K562 (cell line): ENCODE measurements at regions not wholly inside any gene's neighbourhood (a gene's known extent, or its start where the extent isn't known, plus 50 kb on each side); places are given as distances from the start of the nearest gene placed in this dataset.

Experiments
- JUN ChIP-seq, 2 experiments: sonication (generic) in 1 of 2; formaldehyde crosslinking in 1 of 2; IDR thresholded peaks; 2 replicates each; pipeline versions ENCODE4 v1.6.1 to v1.8.0; 2012 to 2022; ENCODE audit warnings: borderline replicate concordance in 2 of 2, mild to moderate bottlenecking in 2 of 2, improper control_type of control experiment in 1 of 2, low read depth in 1 of 2, low read length in 1 of 2, missing genetic modification reagents in 1 of 2
- MLX ChIP-seq, 2 experiments: fragments of 450-650 bp in 1 of 2; sonication (generic) in 1 of 2; formaldehyde crosslinking; conservative IDR thresholded peaks; 2 replicates each; pipeline versions ENCODE4 v1.4.0 to v1.8.1; 2020 to 2022; ENCODE audit warnings: mild to moderate bottlenecking in 1 of 2, missing genetic modification reagents in 1 of 2
- POLR2H ChIP-seq: IDR thresholded peaks from 2 replicates; pipeline ENCODE4 v1.6.1; 2016; ENCODE audit warnings: missing genetic modification characterization, low read depth, mild to moderate bottlenecking, control low read depth, missing compliant biosample characterization, moderate library complexity
- TARDBP ChIP-seq: fragments of 450-650 bp; IDR thresholded peaks from 2 replicates; pipeline ENCODE4 v1.6.1; 2016
- ZKSCAN3 ChIP-seq: fragments of 250-450 bp; sonication (Bioruptor Pico); IDR thresholded peaks from 2 replicates; pipeline ENCODE4 v1.4.0; 2020
- TF ChIP-seq, protein P1 (sequence below): fragments of 200-600 bp; sonication (generic); IDR thresholded peaks from one replicate; pipeline ENCODE4 v1.6.1; 2012; ENCODE audit warnings: mild to moderate bottlenecking, low read depth, low read length, inconsistent platforms

GRCh38 chr6:145544514-145544913, 190.8 kb downstream of the EPM2A start (continued):
- TF ChIP-seq, protein P1, sequence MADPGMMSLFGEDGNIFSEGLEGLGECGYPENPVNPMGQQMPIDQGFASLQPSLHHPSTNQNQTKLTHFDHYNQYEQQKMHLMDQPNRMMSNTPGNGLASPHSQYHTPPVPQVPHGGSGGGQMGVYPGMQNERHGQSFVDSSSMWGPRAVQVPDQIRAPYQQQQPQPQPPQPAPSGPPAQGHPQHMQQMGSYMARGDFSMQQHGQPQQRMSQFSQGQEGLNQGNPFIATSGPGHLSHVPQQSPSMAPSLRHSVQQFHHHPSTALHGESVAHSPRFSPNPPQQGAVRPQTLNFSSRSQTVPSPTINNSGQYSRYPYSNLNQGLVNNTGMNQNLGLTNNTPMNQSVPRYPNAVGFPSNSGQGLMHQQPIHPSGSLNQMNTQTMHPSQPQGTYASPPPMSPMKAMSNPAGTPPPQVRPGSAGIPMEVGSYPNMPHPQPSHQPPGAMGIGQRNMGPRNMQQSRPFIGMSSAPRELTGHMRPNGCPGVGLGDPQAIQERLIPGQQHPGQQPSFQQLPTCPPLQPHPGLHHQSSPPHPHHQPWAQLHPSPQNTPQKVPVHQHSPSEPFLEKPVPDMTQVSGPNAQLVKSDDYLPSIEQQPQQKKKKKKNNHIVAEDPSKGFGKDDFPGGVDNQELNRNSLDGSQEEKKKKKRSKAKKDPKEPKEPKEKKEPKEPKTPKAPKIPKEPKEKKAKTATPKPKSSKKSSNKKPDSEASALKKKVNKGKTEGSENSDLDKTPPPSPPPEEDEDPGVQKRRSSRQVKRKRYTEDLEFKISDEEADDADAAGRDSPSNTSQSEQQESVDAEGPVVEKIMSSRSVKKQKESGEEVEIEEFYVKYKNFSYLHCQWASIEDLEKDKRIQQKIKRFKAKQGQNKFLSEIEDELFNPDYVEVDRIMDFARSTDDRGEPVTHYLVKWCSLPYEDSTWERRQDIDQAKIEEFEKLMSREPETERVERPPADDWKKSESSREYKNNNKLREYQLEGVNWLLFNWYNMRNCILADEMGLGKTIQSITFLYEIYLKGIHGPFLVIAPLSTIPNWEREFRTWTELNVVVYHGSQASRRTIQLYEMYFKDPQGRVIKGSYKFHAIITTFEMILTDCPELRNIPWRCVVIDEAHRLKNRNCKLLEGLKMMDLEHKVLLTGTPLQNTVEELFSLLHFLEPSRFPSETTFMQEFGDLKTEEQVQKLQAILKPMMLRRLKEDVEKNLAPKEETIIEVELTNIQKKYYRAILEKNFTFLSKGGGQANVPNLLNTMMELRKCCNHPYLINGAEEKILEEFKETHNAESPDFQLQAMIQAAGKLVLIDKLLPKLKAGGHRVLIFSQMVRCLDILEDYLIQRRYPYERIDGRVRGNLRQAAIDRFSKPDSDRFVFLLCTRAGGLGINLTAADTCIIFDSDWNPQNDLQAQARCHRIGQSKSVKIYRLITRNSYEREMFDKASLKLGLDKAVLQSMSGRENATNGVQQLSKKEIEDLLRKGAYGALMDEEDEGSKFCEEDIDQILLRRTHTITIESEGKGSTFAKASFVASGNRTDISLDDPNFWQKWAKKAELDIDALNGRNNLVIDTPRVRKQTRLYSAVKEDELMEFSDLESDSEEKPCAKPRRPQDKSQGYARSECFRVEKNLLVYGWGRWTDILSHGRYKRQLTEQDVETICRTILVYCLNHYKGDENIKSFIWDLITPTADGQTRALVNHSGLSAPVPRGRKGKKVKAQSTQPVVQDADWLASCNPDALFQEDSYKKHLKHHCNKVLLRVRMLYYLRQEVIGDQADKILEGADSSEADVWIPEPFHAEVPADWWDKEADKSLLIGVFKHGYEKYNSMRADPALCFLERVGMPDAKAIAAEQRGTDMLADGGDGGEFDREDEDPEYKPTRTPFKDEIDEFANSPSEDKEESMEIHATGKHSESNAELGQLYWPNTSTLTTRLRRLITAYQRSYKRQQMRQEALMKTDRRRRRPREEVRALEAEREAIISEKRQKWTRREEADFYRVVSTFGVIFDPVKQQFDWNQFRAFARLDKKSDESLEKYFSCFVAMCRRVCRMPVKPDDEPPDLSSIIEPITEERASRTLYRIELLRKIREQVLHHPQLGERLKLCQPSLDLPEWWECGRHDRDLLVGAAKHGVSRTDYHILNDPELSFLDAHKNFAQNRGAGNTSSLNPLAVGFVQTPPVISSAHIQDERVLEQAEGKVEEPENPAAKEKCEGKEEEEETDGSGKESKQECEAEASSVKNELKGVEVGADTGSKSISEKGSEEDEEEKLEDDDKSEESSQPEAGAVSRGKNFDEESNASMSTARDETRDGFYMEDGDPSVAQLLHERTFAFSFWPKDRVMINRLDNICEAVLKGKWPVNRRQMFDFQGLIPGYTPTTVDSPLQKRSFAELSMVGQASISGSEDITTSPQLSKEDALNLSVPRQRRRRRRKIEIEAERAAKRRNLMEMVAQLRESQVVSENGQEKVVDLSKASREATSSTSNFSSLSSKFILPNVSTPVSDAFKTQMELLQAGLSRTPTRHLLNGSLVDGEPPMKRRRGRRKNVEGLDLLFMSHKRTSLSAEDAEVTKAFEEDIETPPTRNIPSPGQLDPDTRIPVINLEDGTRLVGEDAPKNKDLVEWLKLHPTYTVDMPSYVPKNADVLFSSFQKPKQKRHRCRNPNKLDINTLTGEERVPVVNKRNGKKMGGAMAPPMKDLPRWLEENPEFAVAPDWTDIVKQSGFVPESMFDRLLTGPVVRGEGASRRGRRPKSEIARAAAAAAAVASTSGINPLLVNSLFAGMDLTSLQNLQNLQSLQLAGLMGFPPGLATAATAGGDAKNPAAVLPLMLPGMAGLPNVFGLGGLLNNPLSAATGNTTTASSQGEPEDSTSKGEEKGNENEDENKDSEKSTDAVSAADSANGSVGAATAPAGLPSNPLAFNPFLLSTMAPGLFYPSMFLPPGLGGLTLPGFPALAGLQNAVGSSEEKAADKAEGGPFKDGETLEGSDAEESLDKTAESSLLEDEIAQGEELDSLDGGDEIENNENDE = no peak
- TF ChIP-seq POLR2H (tag) = no peak
- no peak for TF ChIP-seq ZKSCAN3 (CRISPR knock-in tag)
- TF ChIP-seq MLX (CRISPR knock-in tag; conservative IDR thresholded peaks at IDR 0.05) = no peak
- TF ChIP-seq TARDBP = no peak
- no peak for TF ChIP-seq JUN (IDR thresholded peaks at IDR 0.05; ENCODE audit: borderline replicate concordance, low read depth, low read length)
- no peak for TF ChIP-seq JUN (CRISPR knock-in tag; IDR thresholded peaks at IDR 0.05; ENCODE audit: borderline replicate concordance)
